HepG2 (cell line): ENCODE measurements at regions not wholly inside any gene's neighbourhood (a gene's known extent, or its start where the extent isn't known, plus 50 kb on each side); places are given as distances from the start of the nearest gene placed in this dataset.

Experiments
- FOXC1 ChIP-seq: sonication (generic); formaldehyde crosslinking; IDR thresholded peaks from 2 replicates; pipeline ENCODE4 v1.8.0; 2022; ENCODE audit warnings: mild to moderate bottlenecking, missing genetic modification reagents, borderline replicate concordance
- HNRNPLL ChIP-seq: fragments of 200-400 bp; formaldehyde crosslinking; IDR thresholded peaks from 2 replicates; pipeline ENCODE4 v1.6.1; 2017; ENCODE audit warnings: mild to moderate bottlenecking, low read depth, low read length; ENCODE audit not compliant: poor library complexity, severe bottlenecking
- MAZ ChIP-seq, 2 experiments: sonication (generic) in 1 of 2; formaldehyde crosslinking in 1 of 2; IDR thresholded peaks; 2 replicates each; pipeline versions ENCODE4 v1.5.0 to v1.6.1; 2012 to 2020; ENCODE audit warnings: low read depth in 2 of 2, mild to moderate bottlenecking in 2 of 2, borderline replicate concordance in 1 of 2, improper control_type of control experiment in 1 of 2, low read length in 1 of 2, missing genetic modification reagents in 1 of 2, moderate library complexity in 1 of 2
- MLX ChIP-seq: IDR thresholded peaks from 2 replicates; pipeline ENCODE4 v1.6.1; 2016
- NFRKB ChIP-seq: fragments of 450-650 bp; IDR thresholded peaks from 2 replicates; pipeline ENCODE4 v1.6.1; 2017
- NR2F1 ChIP-seq, 2 experiments: fragments of 450-650 bp in 1 of 2; formaldehyde crosslinking in 1 of 2; IDR thresholded peaks; 2 replicates each; pipeline versions ENCODE4 v1.5.0 to v1.6.1; 2016 to 2020; ENCODE audit warnings: mild to moderate bottlenecking in 1 of 2, missing compliant biosample characterization in 1 of 2, missing genetic modification reagents in 1 of 2, moderate library complexity in 1 of 2
- POLR2AphosphoS5 ChIP-seq: IDR thresholded peaks from 2 replicates; pipeline ENCODE4 v1.6.1; 2012; ENCODE audit warnings: low read depth, low read length
- SMAD9 ChIP-seq: sonication (generic); formaldehyde crosslinking; IDR thresholded peaks from 2 replicates; pipeline ENCODE4 v1.5.1; 2020; ENCODE audit warnings: mild to moderate bottlenecking, missing genetic modification reagents
- ZBTB39 ChIP-seq: sonication (generic); formaldehyde crosslinking; IDR thresholded peaks from 2 replicates; pipeline ENCODE4 v1.5.0; 2020; ENCODE audit warnings: missing genetic modification reagents
- ZFYVE20 ChIP-seq: sonication (generic); formaldehyde crosslinking; IDR thresholded peaks from 2 replicates; pipeline ENCODE4 v1.8.0; 2023; ENCODE audit warnings: low read depth, mild to moderate bottlenecking, moderate library complexity, missing genetic modification reagents, borderline replicate concordance
- ZNF280B ChIP-seq: sonication (generic); formaldehyde crosslinking; IDR thresholded peaks from 2 replicates; pipeline ENCODE4 v1.5.0; 2020; ENCODE audit warnings: missing genetic modification reagents, mild to moderate bottlenecking, borderline replicate concordance
- ZNF768 ChIP-seq: sonication (generic); formaldehyde crosslinking; IDR thresholded peaks from 2 replicates; pipeline ENCODE4 v1.4.0; 2020; ENCODE audit warnings: missing genetic modification reagents

- no peak for TF ChIP-seq FOXC1 (CRISPR knock-in tag)
- no peak for TF ChIP-seq ZNF280B
- TF ChIP-seq MAZ (IDR thresholded peaks at IDR 0.05; ENCODE audit: borderline replicate concordance, low read depth, low read length): no peak
- no peak for TF ChIP-seq MAZ (CRISPR knock-in tag; IDR thresholded peaks at IDR 0.05; ENCODE audit: low read depth)
- TF ChIP-seq NR2F1 (CRISPR knock-in tag; IDR thresholded peaks at IDR 0.05): no peak
- TF ChIP-seq ZFYVE20: no peak
- no peak for TF ChIP-seq SMAD9 (CRISPR knock-in tag)
- no peak for TF ChIP-seq MLX (CRISPR knock-in tag)
- no peak for TF ChIP-seq POLR2AphosphoS5
- TF ChIP-seq NFRKB: no peak
- no peak for TF ChIP-seq HNRNPLL
- TF ChIP-seq ZBTB39 (CRISPR knock-in tag): no peak
- TF ChIP-seq ZNF768: no peak
These were observed 545.7 kb downstream of the NPIPA7 start (continued) for GRCh38 chr16:16924613-16925012.
